Loucy (cell line): ENCODE measurements at regions not wholly inside any gene's neighbourhood (a gene's known extent, or its start where the extent isn't known, plus 50 kb on each side); places are given as distances from the start of the nearest gene placed in this dataset.

Source experiments
- H2AFZ ChIP-seq: fragments of 200-600 bp; sonication (generic); 2 replicates; pipeline ENCODE4 v1.6.0; 2016; ENCODE audit warnings: antibody characterized with exemption, mild to moderate bottlenecking, low read length, moderate library complexity
- H3F3A ChIP-seq: fragments of 200-600 bp; 2 replicates; pipeline ENCODE4 v1.6.0; 2016; ENCODE audit warnings: antibody characterized with exemption, low read depth, mild to moderate bottlenecking
- H3K27me3 ChIP-seq: fragments of 200-600 bp; sonication (generic); 2 replicates; pipeline ENCODE4 v1.6.1; 2014; ENCODE audit warnings: low read length, mild to moderate bottlenecking; ENCODE audit not compliant: insufficient read depth, poor library complexity, severe bottlenecking
- H3K36me3 ChIP-seq: fragments of 200-600 bp; sonication (generic); 2 replicates; pipeline ENCODE4 v1.6.1; 2016; ENCODE audit warnings: low read length; ENCODE audit not compliant: insufficient read depth
- H3K4me1 ChIP-seq: fragments of 200-600 bp; sonication (generic); 2 replicates; pipeline ENCODE4 v1.5.1; 2014; ENCODE audit warnings: low read length, mild to moderate bottlenecking; ENCODE audit not compliant: insufficient read depth, poor library complexity, severe bottlenecking
- H3K4me2 ChIP-seq: fragments of 200-600 bp; sonication (generic); 2 replicates; pipeline ENCODE4 v1.6.0; 2014; ENCODE audit warnings: antibody characterized with exemption, low read length, low read depth, mild to moderate bottlenecking; ENCODE audit not compliant: poor library complexity, severe bottlenecking
- H3K4me3 ChIP-seq: fragments of 200-600 bp; sonication (generic); 2 replicates; pipeline ENCODE4 v1.5.1; 2014; ENCODE audit warnings: low read length, mild to moderate bottlenecking, mixed read lengths; ENCODE audit not compliant: poor library complexity, severe bottlenecking
- H3K79me2 ChIP-seq: fragments of 200-600 bp; sonication (generic); 2 replicates; pipeline ENCODE4 v1.6.1; 2014; ENCODE audit warnings: low read length; ENCODE audit not compliant: insufficient read depth
- H3K9ac ChIP-seq: fragments of 200-600 bp; sonication (generic); 2 replicates; pipeline ENCODE4 v1.6.0; 2014; ENCODE audit warnings: mild to moderate bottlenecking, low read depth, low read length, moderate library complexity; ENCODE audit not compliant: poor library complexity, severe bottlenecking
- H3K9me2 ChIP-seq: fragments of 200-600 bp; sonication (generic); replicated peaks from 2 replicates; pipeline ENCODE4 v1.6.1; 2016; ENCODE audit warnings: low read depth, low read length, mixed read lengths
- H3K9me3 ChIP-seq: fragments of 200-600 bp; sonication (generic); 2 replicates; pipeline ENCODE4 v1.6.1; 2014; ENCODE audit warnings: mild to moderate bottlenecking, antibody characterized with exemption, low read length, low read depth; ENCODE audit not compliant: insufficient read depth
- H4K20me1 ChIP-seq: fragments of 200-600 bp; sonication (generic); 2 replicates; pipeline ENCODE4 v1.6.0; 2014; ENCODE audit warnings: antibody characterized with exemption, low read length, mild to moderate bottlenecking; ENCODE audit not compliant: insufficient read depth, poor library complexity, severe bottlenecking
- EZH2phosphoT487 ChIP-seq: fragments of 200-600 bp; IDR thresholded peaks from 2 replicates; pipeline ENCODE4 v1.6.1; 2018; ENCODE audit warnings: antibody characterized with exemption, mild to moderate bottlenecking, moderate library complexity, borderline replicate concordance
- TF ChIP-seq, protein P1 (sequence below): fragments of 200-600 bp; sonication (generic); conservative IDR thresholded peaks from 2 replicates; pipeline ENCODE4 v1.5.1; 2014; ENCODE audit warnings: mild to moderate bottlenecking, antibody characterized with exemption, low read length

DNA sequence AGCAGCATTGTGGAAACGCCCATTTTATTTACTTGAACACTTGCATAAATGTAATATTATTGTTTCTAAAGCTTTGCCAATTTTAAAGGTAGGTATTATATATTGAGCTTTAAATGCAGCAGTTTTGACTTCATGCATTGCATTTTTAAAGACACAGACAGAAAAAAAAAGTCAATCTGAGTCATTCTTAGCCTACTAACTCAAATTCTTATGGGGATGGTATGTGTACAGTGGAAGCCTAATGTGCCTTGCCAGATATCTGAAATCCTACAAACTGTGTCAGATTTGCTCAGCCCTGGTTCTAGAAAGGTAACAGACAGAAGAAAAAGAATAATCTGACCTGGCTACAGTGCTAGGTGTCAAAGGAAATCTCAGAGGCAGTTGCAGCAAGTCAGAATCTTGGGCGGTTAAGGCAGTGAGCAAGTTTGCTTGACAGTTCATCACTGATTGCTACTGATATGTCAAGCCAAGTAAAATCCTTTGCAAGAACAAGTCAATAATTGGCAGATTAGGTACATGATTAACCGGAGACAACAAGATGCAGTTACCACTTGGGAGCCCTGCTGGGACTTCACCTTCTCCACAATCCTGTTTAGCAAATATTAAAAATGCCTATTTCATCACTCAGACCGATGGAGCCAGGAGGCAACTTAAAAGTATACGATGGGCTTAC lies 224.8 kb upstream of the WWC1 start:
- no peaks in the 10 kb centered on the region for H3K9me3 ChIP-seq
- H3K4me3 ChIP-seq, result no peak overlapping the region
- no peak overlapping the region for H2AFZ ChIP-seq
- TF ChIP-seq, protein P1, sequence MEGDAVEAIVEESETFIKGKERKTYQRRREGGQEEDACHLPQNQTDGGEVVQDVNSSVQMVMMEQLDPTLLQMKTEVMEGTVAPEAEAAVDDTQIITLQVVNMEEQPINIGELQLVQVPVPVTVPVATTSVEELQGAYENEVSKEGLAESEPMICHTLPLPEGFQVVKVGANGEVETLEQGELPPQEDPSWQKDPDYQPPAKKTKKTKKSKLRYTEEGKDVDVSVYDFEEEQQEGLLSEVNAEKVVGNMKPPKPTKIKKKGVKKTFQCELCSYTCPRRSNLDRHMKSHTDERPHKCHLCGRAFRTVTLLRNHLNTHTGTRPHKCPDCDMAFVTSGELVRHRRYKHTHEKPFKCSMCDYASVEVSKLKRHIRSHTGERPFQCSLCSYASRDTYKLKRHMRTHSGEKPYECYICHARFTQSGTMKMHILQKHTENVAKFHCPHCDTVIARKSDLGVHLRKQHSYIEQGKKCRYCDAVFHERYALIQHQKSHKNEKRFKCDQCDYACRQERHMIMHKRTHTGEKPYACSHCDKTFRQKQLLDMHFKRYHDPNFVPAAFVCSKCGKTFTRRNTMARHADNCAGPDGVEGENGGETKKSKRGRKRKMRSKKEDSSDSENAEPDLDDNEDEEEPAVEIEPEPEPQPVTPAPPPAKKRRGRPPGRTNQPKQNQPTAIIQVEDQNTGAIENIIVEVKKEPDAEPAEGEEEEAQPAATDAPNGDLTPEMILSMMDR, result no peak
- TF ChIP-seq EZH2phosphoT487, result no peak
- H3F3A ChIP-seq, result no peaks in the 10 kb centered on the region
- no peaks in the 10 kb centered on the region for H3K9me2 ChIP-seq
- no peaks in the 10 kb centered on the region for H4K20me1 ChIP-seq
- no peak overlapping the region for H3K9ac ChIP-seq
- no peaks in the 10 kb centered on the region for H3K79me2 ChIP-seq
- no peaks in the 10 kb centered on the region for H3K36me3 ChIP-seq
- H3K27me3 ChIP-seq, result no peaks in the 10 kb centered on the region
- no peak overlapping the region for H3K4me2 ChIP-seq
- H3K4me1 ChIP-seq, result peaks cover 3% of the 10 kb centered on the region

DNA sequence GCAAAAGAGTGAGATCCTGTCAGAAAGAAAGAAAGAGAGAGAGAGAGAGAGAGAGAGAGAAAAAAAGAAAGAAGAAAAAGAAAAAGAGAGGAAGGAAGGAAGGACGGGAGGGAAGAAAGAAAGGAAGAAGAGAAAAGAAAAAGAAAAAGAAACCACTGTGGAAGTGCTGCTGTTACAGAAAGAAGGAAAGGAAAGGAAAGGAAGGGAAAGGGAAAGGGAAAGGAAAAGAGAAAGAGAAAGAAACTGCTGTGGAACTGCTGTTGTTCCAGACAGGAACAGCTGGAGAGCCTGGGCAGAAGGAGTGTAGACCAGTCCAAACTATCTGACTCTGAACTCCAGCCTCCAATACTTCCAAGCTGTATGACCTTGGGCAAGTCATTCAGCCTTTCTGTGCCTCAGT lies 220.7 kb upstream of the WWC1 start:
- peaks cover 6% of the 10 kb centered on the region; the same call in 1 of the 2 replicates for H3F3A ChIP-seq
- TF ChIP-seq EZH2phosphoT487, result no peak
- TF ChIP-seq, protein P1, result no peak
- no peak overlapping the region for H3K4me3 ChIP-seq
- no peaks in the 10 kb centered on the region for H4K20me1 ChIP-seq
- H3K36me3 ChIP-seq, result no peaks in the 10 kb centered on the region
- peaks cover 24% of the 10 kb centered on the region for H3K4me1 ChIP-seq
- no peaks in the 10 kb centered on the region for H3K9me2 ChIP-seq
- H3K9me3 ChIP-seq, result no peaks in the 10 kb centered on the region
- H2AFZ ChIP-seq, result no peak overlapping the region
- H3K27me3 ChIP-seq, result no peaks in the 10 kb centered on the region
- H3K79me2 ChIP-seq, result no peaks in the 10 kb centered on the region
- no peak overlapping the region for H3K4me2 ChIP-seq
- H3K9ac ChIP-seq, result no peak overlapping the region

DNA sequence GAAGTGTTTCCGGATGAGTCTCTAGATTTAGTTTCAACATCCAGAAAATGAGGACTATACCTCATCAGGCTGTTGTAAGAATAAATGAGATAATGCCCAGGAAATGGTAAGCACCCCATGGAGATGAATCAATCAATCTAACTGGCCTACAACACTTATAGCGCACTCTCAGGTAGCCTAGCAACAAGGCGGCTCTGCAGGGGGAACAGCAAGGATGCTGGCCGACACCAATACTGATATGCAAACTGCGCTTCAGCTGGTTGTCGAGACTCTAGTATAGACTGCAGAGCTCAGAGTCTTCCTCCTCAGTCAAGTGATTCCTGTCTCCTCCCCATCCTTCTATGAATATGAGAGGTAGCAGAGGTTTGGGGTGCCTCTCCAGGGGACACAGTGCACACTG lies 218.8 kb upstream of the WWC1 start:
- peak overlapping the region; percentile 83 for H3K4me2 ChIP-seq
- no peaks in the 10 kb centered on the region for H3K9me3 ChIP-seq
- peaks cover 24% of the 10 kb centered on the region for H3K4me1 ChIP-seq
- no peak for TF ChIP-seq EZH2phosphoT487
- TF ChIP-seq, protein P1, result no peak
- H3K36me3 ChIP-seq, result no peaks in the 10 kb centered on the region
- no peak overlapping the region for H2AFZ ChIP-seq
- H3K4me3 ChIP-seq, result no peak overlapping the region
- no peaks in the 10 kb centered on the region for H4K20me1 ChIP-seq
- H3K27me3 ChIP-seq, result no peaks in the 10 kb centered on the region
- H3K79me2 ChIP-seq, result no peaks in the 10 kb centered on the region
- H3K9me2 ChIP-seq, result no peaks in the 10 kb centered on the region
- peaks cover 6% of the 10 kb centered on the region; the same call in 1 of the 2 replicates for H3F3A ChIP-seq
- H3K9ac ChIP-seq, result no peak overlapping the region
